ENCODE measurements at regions not wholly inside any gene's neighbourhood (a gene's known extent, or its start where the extent isn't known, plus 50 kb on each side); places are given as distances from the start of the nearest gene placed in this dataset.

GRCh38 chr1:108079440-108080025 is 114.6 kb upstream of the VAV3 start:
- TF ChIP-seq POLR2A (IDR thresholded peaks at IDR 0.05) (no peak), CTCF (IDR thresholded peaks at IDR 0.05) (no peak)
